ENCODE measurements at regions not wholly inside any gene's neighbourhood (a gene's known extent, or its start where the extent isn't known, plus 50 kb on each side); places are given as distances from the start of the nearest gene placed in this dataset.

- ATAC-seq (no peak), FAIRE-seq (no peak), DNase-seq (ENCODE audit: low spot score) (no peak)
- CTCF ChIA-PET (ENCODE audit: low intra/inter-chr PET ratio, low total read pairs): no interaction called here
- POLR2A ChIA-PET: no interaction called here
- in situ Hi-C loops (cut with HindIII; ENCODE audit: extremely low pct_ligation_motif_present, low pct_unique_long_range_greater_than_20kb): no loop called here
- H3K79me2 ChIP-seq (ENCODE audit: insufficient read depth, low read length): no peaks in the 10 kb centered on the region
- no peak overlapping the region for H2AFZ ChIP-seq (ENCODE audit: low read length)
- no peaks in the 10 kb centered on the region for H3K36me3 ChIP-seq (replicated peaks in 1 of 2; ENCODE audit: control insufficient read depth in 1 of 2, insufficient read depth in 2 of 2, low read length in 2 of 2)
- WGBS (ENCODE audit: low lambda C conversion rate): 2% methylated on average over 2 of the region's 2 CpGs
- no peak overlapping the region for H3K27ac ChIP-seq (ENCODE audit: extremely low read length, insufficient read depth, low read length)
- intact Hi-C loops (cut with micrococcal nuclease; ENCODE audit: unreplicated experiment): no loop called here
- H3K27me3 ChIP-seq (ENCODE audit: control insufficient read depth in 1 of 2, insufficient read depth in 2 of 2, low read length in 2 of 2): peaks cover 5 to 26% of the 10 kb centered on the region in 2 experiments; a peak in 4 of 5 replicates
- no peak overlapping the region for H3K4me2 ChIP-seq (ENCODE audit: low read depth, low read length)
- no peak overlapping the region for H3K4me3 ChIP-seq (replicated peaks in 1 of 3; ENCODE audit: insufficient read depth in 1 of 3, low read depth in 2 of 3, low read length in 3 of 3)
- H4K20me1 ChIP-seq (ENCODE audit: insufficient read depth, low read length): no peaks in the 10 kb centered on the region
- H3K4me1 ChIP-seq (ENCODE audit: insufficient read depth, low read length): no peaks in the 10 kb centered on the region
- H3K9ac ChIP-seq (ENCODE audit: insufficient read depth, low read depth, low read length): no peak overlapping the region
- BruUV-seq (replicated peaks): no TSS peak
- TF ChIP-seq, protein P1, sequence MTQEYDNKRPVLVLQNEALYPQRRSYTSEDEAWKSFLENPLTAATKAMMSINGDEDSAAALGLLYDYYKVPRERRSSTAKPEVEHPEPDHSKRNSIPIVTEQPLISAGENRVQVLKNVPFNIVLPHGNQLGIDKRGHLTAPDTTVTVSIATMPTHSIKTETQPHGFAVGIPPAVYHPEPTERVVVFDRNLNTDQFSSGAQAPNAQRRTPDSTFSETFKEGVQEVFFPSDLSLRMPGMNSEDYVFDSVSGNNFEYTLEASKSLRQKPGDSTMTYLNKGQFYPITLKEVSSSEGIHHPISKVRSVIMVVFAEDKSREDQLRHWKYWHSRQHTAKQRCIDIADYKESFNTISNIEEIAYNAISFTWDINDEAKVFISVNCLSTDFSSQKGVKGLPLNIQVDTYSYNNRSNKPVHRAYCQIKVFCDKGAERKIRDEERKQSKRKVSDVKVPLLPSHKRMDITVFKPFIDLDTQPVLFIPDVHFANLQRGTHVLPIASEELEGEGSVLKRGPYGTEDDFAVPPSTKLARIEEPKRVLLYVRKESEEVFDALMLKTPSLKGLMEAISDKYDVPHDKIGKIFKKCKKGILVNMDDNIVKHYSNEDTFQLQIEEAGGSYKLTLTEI (CRISPR knock-in tag; conservative IDR thresholded peaks at IDR 0.05): no peak
- TF ChIP-seq NR2F1 (CRISPR knock-in tag; IDR thresholded peaks at IDR 0.05): no peak
- no peak for TF ChIP-seq ZNF207 (IDR thresholded peaks at IDR 0.05; ENCODE audit: borderline replicate concordance)
- no peak for TF ChIP-seq U2AF2 (IDR thresholded peaks at IDR 0.05; ENCODE audit: low read depth, low read length)
- no peak for TF ChIP-seq ZNF180 (CRISPR knock-in tag; IDR thresholded peaks at IDR 0.05; ENCODE audit: borderline replicate concordance, low read depth)
- TF ChIP-seq HOXD1 (CRISPR knock-in tag; IDR thresholded peaks at IDR 0.05): no peak
- TF ChIP-seq ZBTB20 (CRISPR knock-in tag; IDR thresholded peaks at IDR 0.05; ENCODE audit: borderline replicate concordance, low read depth): no peak
- no peak for TF ChIP-seq RARA (CRISPR knock-in tag; IDR thresholded peaks at IDR 0.05)
- no peak for TF ChIP-seq FOXO1 (CRISPR knock-in tag; IDR thresholded peaks at IDR 0.05)
- no peak for TF ChIP-seq LCORL (IDR thresholded peaks at IDR 0.05)
- no peak for TF ChIP-seq LCORL (CRISPR knock-in tag; IDR thresholded peaks at IDR 0.05)
- TF ChIP-seq ZNF281 (CRISPR knock-in tag; IDR thresholded peaks at IDR 0.05; ENCODE audit: borderline replicate concordance): no peak
- no peak for TF ChIP-seq AFF4 (CRISPR knock-in tag; IDR thresholded peaks at IDR 0.05)
- TF ChIP-seq ZBTB7A (CRISPR knock-in tag; IDR thresholded peaks at IDR 0.05): no peak
- no peaks in the 10 kb centered on the region for H3K9me3 ChIP-seq (ENCODE audit: low read length)
Measured at GRCh38 chr11:119816660-119817059, 87.7 kb upstream of the NECTIN1 start.

Data from HepG2 (cell line).